ENCODE measurements at regions not wholly inside any gene's neighbourhood (a gene's known extent, or its start where the extent isn't known, plus 50 kb on each side); places are given as distances from the start of the nearest gene placed in this dataset.

- Histone ChIP-seq H4K91ac (replicated peaks; ENCODE audit: insufficient read length, low read length) (no peak overlapping the region), H3K27me3 (replicated peaks in 1 of 4; ENCODE audit: control insufficient read depth in 3 of 4, extremely low read depth in 1 of 4, insufficient read depth in 3 of 4, low read length in 3 of 4) (no peaks in the 10 kb centered on the region), H2BK15ac (ENCODE audit: low read length) (no peak overlapping the region), H2BK5ac (ENCODE audit: low read depth, low read length) (no peak overlapping the region), H3K9ac (replicated peaks in 1 of 4; ENCODE audit: extremely low read depth in 1 of 4, low read depth in 3 of 4, low read length in 3 of 4) (no peak overlapping the region), H3K4me1 (replicated peaks in 1 of 4; ENCODE audit: control insufficient read depth in 3 of 4, insufficient read depth in 4 of 4, low read length in 3 of 4) (peaks cover 0 to 5% (median 0%) of the 10 kb centered on the region in 4 experiments; a peak in 1 of 7 replicates), H3K56ac (replicated peaks; ENCODE audit: insufficient read length, low read depth, low read length) (no peak overlapping the region), H3K18ac (ENCODE audit: extremely low read depth, low read length) (no peak overlapping the region), H3K9me3 (ENCODE audit: insufficient read depth in 2 of 2, low read depth in 1 of 2, low read length in 1 of 2) (no peaks in the 10 kb centered on the region), H3K23me2 (ENCODE audit: low read depth, low read length) (no peaks in the 10 kb centered on the region), H3K79me1 (ENCODE audit: low read depth, low read length) (no peaks in the 10 kb centered on the region), H3K4me3 (ENCODE audit: extremely low read depth in 1 of 4, insufficient read depth in 2 of 4, low read depth in 3 of 4, low read length in 4 of 4) (no peak overlapping the region), H2BK20ac (ENCODE audit: low read length) (no peak overlapping the region), H3K79me2 (ENCODE audit: control insufficient read depth in 1 of 2, insufficient read depth in 2 of 2, low read length in 2 of 2) (no peaks in the 10 kb centered on the region), H4K5ac (ENCODE audit: insufficient read length, low read depth, low read length) (no peak overlapping the region), H2BK12ac (ENCODE audit: low read depth, low read length) (no peak overlapping the region), H3K4me2 (ENCODE audit: insufficient read depth in 1 of 2, low read depth in 2 of 2, low read length in 2 of 2) (no peak overlapping the region), H3K36me3 (ENCODE audit: control insufficient read depth in 2 of 4, insufficient read depth in 4 of 4, low read length in 3 of 4) (no peaks in the 10 kb centered on the region), H3K27ac (ENCODE audit: low read depth, low read length) (no peak overlapping the region), H4K8ac (ENCODE audit: extremely low read depth, insufficient read depth, low read length) (no peak overlapping the region), H3K14ac (ENCODE audit: insufficient read length) (no peak overlapping the region), H4K20me1 (replicated peaks in 1 of 2; ENCODE audit: control insufficient read depth in 1 of 2, insufficient read depth in 2 of 2, low read length in 2 of 2) (no peaks in the 10 kb centered on the region), H3K23ac (ENCODE audit: insufficient read length) (no peak overlapping the region), H3K4ac (replicated peaks; ENCODE audit: insufficient read length, low read depth, low read length) (no peak overlapping the region), H2BK120ac (replicated peaks; ENCODE audit: low read depth, low read length) (no peak overlapping the region), H2AK5ac (ENCODE audit: low read depth, low read length) (no peak overlapping the region), H2AFZ (ENCODE audit: low read length) (no peak overlapping the region)
- ChIA-PET CTCF (ENCODE audit: partially characterized antibody) (interaction anchor here (1.1 to 3.6 kb wide), 2 partner anchors 9 to 17 kb away, joined by 3 to 10 read pairs; no protein-coding TSS in a partner anchor), POLR2A (ENCODE audit: partially characterized antibody) (no interaction called here)
- DNase-seq (ENCODE audit: low read depth in 1 of 2, low spot score in 2 of 2) (no peak), FAIRE-seq (no peak)
- 92% methylated on average over 3 of the region's 3 CpGs; no CpG with 5 or more reads in 1 of the 2 experiments for WGBS, 2 experiments (ENCODE audit: extremely low coverage in 1 of 2, insufficient coverage in 1 of 2, insufficient read length in 1 of 2, insufficient replicate concordance in 2 of 2, low coverage in 1 of 2, low lambda C conversion rate in 2 of 2, missing lambda C conversion rate in 1 of 2)
- no peak for TF ChIP-seq KDM4A (IDR thresholded peaks at IDR 0.05; ENCODE audit: low read depth, low read length, severe bottlenecking)
- TF ChIP-seq JUN (IDR thresholded peaks at IDR 0.05; ENCODE audit: low read depth, low read length), result no peak
- TF ChIP-seq TEAD4 (IDR thresholded peaks at IDR 0.05; ENCODE audit: low read depth, low read length), result no peak
- TF ChIP-seq RBBP5 (IDR thresholded peaks at IDR 0.05; ENCODE audit: borderline replicate concordance, low read depth, low read length), result no peak
- TF ChIP-seq RNF2 (IDR thresholded peaks at IDR 0.05; ENCODE audit: borderline replicate concordance, low read depth, low read length, missing control alignments, poor library complexity, severe bottlenecking), result no peak
Measured at GRCh38 chr19:30095171-30095570, 153.1 kb downstream of the URI1 start.

Data from H1 (cell line).